ENCODE measurements at regions not wholly inside any gene's neighbourhood (a gene's known extent, or its start where the extent isn't known, plus 50 kb on each side); places are given as distances from the start of the nearest gene placed in this dataset.
"Not testable (repeated sequence)": the region's sequence is repeated elsewhere in the genome, so short reads cannot be mapped to it uniquely, and the experiment has no call there.

GRCh38 chr4:169846396-169846795 is 88.7 kb upstream of the HPF1 start:
- intact Hi-C loops (cut with micrococcal nuclease), result no loop called here
- no peak for TF ChIP-seq CTCF (IDR thresholded peaks at IDR 0.05; ENCODE audit: borderline replicate concordance)
- H3K9me3 ChIP-seq (replicated peaks), result no peaks in the 10 kb centered on the region
- DNase-seq, result no peak
- no peak overlapping the region for H3K4me3 ChIP-seq
- H3K4me1 ChIP-seq, result no peaks in the 10 kb centered on the region
- no peak overlapping the region for H3K27ac ChIP-seq (replicated peaks)
- H3K36me3 ChIP-seq, result no peaks in the 10 kb centered on the region
- peaks cover 49% of the 10 kb centered on the region for H3K27me3 ChIP-seq (ENCODE audit: low read depth)

GRCh38 chr4:169841776-169842175 is 84.0 kb upstream of the HPF1 start:
- Histone ChIP-seq H3K9me3 (replicated peaks) (peaks cover 6% of the 10 kb centered on the region), H3K4me3 (no peak overlapping the region), H3K27ac (replicated peaks) (no peak overlapping the region), H3K27me3 (ENCODE audit: low read depth) (peaks cover 31% of the 10 kb centered on the region), H3K4me1 (no peaks in the 10 kb centered on the region), H3K36me3 (no peaks in the 10 kb centered on the region)
- TF ChIP-seq CTCF (IDR thresholded peaks at IDR 0.05; ENCODE audit: borderline replicate concordance), result no peak
- DNase-seq, result no peak
- intact Hi-C loops (cut with micrococcal nuclease), result no loop called here

GRCh38 chr4:169840554-169840953 is 82.8 kb upstream of the HPF1 start:
- intact Hi-C loops (cut with micrococcal nuclease), result no loop called here
- no peak for TF ChIP-seq CTCF (IDR thresholded peaks at IDR 0.05; ENCODE audit: borderline replicate concordance)
- peaks cover 6% of the 10 kb centered on the region for H3K9me3 ChIP-seq (replicated peaks)
- peaks cover 24% of the 10 kb centered on the region for H3K27me3 ChIP-seq (ENCODE audit: low read depth)
- H3K4me1 ChIP-seq, result no peaks in the 10 kb centered on the region
- no peak for DNase-seq
- H3K4me3 ChIP-seq, result no peak overlapping the region
- H3K36me3 ChIP-seq, result no peaks in the 10 kb centered on the region
- H3K27ac ChIP-seq (replicated peaks), result no peak overlapping the region

- intact Hi-C loops (cut with micrococcal nuclease); H3K9me3 ChIP-seq (replicated peaks); H3K4me1 ChIP-seq; H3K4me3 ChIP-seq; H3K27ac ChIP-seq (replicated peaks); DNase-seq; H3K36me3 ChIP-seq; H3K27me3 ChIP-seq (ENCODE audit: low read depth): not testable (repeated sequence)
Observed at GRCh38 chr4:169828329-169828728, 70.6 kb upstream of the HPF1 start.

GRCh38 chr4:169826634-169827187 is 69.0 kb upstream of the HPF1 start:
- TF ChIP-seq CTCF (IDR thresholded peaks at IDR 0.05; ENCODE audit: borderline replicate concordance), result no peak
- H3K27ac ChIP-seq (replicated peaks), result no peak overlapping the region
- intact Hi-C loops (cut with micrococcal nuclease), result no loop called here
- no peak overlapping the region for H3K4me3 ChIP-seq
- DNase-seq, result no peak
- no peaks in the 10 kb centered on the region for H3K36me3 ChIP-seq
- H3K27me3 ChIP-seq (ENCODE audit: low read depth), result no peaks in the 10 kb centered on the region
- no peaks in the 10 kb centered on the region for H3K9me3 ChIP-seq (replicated peaks)
- H3K4me1 ChIP-seq, result peaks cover 8% of the 10 kb centered on the region

- no peak overlapping the region for H3K4me3 ChIP-seq
- H3K36me3 ChIP-seq, result no peaks in the 10 kb centered on the region
- peaks cover 8% of the 10 kb centered on the region for H3K4me1 ChIP-seq
- peaks cover 3% of the 10 kb centered on the region for H3K27me3 ChIP-seq (ENCODE audit: low read depth)
- DNase-seq, result no peak
- intact Hi-C loops (cut with micrococcal nuclease), result no loop called here
- no peak overlapping the region for H3K27ac ChIP-seq (replicated peaks)
- no peak for TF ChIP-seq CTCF (IDR thresholded peaks at IDR 0.05; ENCODE audit: borderline replicate concordance)
- no peaks in the 10 kb centered on the region for H3K9me3 ChIP-seq (replicated peaks)
Observed at GRCh38 chr4:169823685-169824084, 65.9 kb upstream of the HPF1 start.
